GM21367 (cell line): ENCODE measurements at regions not wholly inside any gene's neighbourhood (a gene's known extent, or its start where the extent isn't known, plus 50 kb on each side); places are given as distances from the start of the nearest gene placed in this dataset.

Experiments used
- ATAC-seq: cut with Tn5 transposase; IDR thresholded peaks from one replicate; pipeline ENCODE4 v1.9.1; 2021; ENCODE audit not compliant: unreplicated experiment

GRCh38 chr18:2396162-2396505, 175.2 kb downstream of the METTL4 start:
- no peak for ATAC-seq

- ATAC-seq = no peak
Observed at GRCh38 chr18:2400701-2401196, 170.6 kb downstream of the METTL4 start.

DNA sequence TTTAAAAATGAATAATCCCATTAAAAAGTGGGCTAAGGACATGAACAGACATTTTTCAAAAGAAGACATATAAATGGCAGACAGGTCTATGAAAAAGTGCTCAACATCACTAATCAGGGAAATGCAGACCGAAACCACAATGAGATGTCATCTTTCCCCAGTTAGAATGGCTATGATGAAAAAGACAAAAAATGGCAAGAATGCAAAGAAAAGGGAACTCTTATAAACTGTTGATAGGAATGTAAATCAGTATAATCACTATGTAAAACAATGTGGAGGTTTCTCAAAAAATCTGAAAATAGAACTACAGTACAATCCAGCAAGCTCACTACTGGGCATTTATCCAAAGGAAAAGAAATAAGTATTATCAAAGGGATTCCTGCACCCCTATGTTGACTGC, 169.2 kb downstream of the METTL4 start:
- ATAC-seq = no peak

- no peak for ATAC-seq
Observed at GRCh38 chr18:2406544-2406943, 164.8 kb downstream of the METTL4 start.

DNA sequence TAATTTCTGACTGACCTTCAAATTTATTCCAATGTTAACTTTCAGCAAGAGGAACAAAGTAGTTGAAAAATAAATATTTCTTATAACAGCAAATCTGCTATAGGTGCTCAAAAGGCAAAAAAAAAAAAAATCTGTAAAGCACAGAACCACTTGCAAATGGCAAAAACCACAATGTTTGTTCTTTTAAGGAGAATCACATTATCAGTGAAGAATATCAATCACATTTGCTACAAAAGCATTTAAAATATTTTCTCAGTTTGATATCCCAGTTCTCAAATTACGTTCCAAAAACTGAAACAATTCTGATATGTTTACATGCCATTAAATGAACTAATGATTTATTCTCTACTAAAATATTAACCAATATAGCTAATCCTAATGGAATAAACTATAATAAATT, 163.3 kb downstream of the METTL4 start:
- ATAC-seq = no peak

GRCh38 chr18:2409906-2410305, 161.4 kb downstream of the METTL4 start:
- ATAC-seq = no peak

DNA sequence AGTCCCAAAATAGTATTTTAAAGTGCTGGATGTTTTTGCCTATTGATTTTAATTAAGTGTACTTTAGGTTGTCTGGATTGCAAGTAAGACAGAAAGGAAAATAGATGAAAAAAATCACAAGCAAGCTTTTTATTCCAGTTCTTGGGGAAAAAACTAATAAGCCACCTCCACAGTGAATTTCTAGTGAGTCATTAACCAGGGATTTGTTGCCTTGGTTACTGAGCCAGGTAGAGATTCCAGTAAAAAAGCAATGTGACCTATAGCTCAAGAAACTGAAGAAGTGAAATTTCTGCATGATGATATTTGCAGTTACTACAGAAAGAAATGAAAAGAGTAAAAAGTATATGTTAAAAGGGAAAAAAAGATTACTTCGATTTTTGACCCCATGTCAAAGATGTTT, 160.6 kb downstream of the METTL4 start:
- no peak for ATAC-seq

DNA sequence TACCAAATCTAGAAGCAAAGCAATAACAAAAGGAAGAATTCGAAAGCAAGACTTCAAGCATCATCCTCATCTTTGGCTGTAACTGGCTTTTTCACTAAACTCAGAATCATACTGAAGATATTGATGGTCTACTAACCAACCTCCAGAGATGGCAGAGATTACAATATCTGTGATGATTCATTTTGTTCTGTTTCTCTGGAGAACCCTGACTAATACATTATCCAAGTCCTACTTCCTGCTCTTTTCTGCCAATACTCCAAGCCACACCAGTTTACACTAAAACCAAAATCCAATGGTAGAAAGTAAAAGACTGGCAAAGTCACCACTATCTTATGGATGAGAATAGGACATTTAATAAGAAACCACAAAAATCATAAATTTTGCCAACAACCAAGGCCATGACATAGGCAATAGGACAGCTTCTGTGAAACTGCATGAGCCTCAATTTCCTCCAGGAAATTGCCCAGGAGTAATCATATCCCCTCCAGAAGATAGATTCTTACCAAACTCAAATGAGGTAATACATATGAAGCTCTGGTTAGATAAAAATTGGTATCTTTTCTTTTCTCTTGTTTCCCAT, 159.8 kb downstream of the METTL4 start:
- ATAC-seq = no peak

DNA sequence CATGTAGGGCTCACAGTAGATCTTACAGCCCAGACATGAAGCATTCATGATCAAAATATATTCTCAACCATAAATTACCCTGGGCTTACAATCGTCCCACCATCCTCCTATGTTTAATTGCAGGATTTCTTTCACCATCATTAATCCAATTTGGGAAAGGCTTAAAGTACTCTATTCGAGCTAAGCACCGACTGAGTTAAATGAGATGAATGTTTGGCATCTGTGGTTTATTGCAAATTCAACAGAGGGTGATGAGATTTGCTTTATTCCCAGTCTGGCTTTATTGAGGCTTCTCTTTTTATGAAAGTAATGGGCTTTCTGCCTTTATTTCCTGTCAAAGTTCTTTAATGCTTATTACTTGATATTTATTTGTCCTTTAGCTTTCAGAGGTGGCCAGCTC, 159.0 kb downstream of the METTL4 start:
- no peak for ATAC-seq

DNA sequence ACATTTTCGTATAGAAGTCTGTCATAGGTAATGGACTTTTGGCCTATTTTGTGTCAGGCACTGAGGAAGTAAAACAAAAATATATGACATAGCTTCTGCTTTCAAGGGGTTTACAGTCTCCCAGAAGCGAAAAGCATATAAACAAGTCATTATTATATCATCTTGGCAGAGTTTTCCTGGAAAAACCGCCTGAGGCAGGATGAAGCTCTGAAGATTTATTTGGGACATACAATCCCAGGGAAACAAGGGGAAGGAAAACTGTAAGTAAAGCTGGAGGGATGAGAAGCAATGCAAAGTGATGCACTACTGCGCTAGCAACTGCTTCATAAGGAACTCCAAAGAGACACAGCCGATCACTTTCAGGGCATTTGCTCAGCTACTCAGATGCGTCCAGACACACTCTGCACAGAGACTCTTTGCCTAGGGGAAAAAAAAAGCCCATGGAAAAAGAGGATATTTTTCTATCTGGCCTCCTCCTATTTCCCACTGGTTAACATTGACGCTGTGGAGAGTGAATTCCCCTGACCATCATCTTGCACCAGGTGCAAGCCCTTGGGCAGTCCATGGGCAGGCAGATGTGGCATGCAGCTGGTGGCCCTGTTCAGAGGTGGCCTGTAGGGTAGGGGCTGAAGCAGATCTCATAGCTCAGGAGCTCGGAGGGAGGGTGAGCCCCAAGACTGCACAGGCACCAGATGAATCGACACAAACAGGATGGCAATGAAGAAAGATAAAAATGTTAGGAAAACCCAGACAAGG, 158.1 kb downstream of the METTL4 start:
- no peak for ATAC-seq

DNA sequence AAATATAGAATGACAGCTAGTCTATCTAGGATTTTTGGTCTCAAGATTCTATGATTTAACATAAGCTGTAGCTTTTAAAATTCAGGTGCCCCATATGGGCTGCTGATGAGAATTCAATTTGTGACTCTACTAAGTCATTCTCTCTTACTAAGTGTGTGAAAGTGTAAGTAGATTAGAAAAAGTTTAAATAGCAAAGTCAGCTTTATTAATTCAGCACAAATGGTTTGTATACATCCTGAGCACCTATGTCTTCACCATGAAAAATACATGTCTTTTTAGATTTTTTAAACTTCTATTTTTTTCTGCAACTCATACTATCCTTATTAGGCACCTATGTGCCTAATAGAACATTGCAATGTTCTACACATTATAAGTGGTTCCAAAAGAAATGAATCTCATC, 157.1 kb downstream of the METTL4 start:
- no peak for ATAC-seq

GRCh38 chr18:2415656-2416055, 155.6 kb downstream of the METTL4 start:
- no peak for ATAC-seq

DNA sequence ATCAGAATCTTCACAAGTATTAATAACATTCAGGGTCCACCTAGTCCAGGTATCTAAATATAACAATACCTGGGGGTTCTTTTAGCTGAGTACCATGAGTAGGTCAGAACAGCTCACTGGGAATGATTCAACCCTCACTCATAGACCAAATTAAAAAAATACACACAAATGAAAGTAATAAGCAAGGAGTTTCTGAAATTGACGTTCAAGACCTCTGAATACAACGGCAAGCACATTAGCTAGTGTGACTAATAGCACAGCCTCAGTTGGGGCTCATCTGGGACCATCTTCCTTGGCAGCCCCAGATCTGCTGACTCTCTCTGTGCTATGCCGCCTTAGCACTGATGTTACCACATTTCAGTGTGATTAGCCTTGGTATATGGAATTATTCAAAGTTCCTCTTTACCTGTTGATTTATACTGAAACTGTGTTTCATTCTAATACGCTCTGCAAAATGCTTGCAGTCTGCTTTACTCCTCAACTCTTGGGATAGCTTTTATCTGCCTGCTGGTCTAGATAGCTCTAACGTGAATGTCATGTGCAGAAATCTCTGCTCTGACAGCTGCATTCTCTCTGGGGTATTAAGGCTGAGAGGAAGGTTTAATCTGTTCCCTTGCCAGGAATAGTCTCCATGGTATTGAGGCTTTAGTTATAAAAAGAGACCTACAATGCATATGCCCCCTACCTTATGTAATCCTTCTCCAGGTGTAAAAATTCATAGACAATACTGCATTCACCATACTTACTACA, 153.3 kb downstream of the METTL4 start:
- no peak for ATAC-seq

- ATAC-seq = no peak
Observed at GRCh38 chr18:2420367-2420766, 150.9 kb downstream of the METTL4 start.

DNA sequence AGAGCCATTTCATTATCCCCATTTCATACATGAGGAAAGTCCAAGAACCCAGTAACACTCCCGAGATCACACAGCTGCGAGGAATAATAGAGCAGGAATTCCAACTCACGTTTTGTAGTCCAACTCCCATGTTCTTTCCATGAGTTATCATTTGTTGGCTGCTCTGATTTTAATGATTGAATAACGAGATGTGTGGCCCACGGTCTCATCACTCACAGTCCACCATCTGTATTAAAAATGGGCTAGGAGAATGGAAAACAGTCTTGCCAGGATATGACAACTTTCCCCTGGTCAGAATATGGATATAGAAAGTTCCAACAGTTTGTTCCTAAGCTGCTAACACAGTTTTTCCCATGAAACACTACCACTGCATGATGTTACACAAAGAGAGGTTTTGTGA, 147.5 kb downstream of the METTL4 start:
- no peak for ATAC-seq

DNA sequence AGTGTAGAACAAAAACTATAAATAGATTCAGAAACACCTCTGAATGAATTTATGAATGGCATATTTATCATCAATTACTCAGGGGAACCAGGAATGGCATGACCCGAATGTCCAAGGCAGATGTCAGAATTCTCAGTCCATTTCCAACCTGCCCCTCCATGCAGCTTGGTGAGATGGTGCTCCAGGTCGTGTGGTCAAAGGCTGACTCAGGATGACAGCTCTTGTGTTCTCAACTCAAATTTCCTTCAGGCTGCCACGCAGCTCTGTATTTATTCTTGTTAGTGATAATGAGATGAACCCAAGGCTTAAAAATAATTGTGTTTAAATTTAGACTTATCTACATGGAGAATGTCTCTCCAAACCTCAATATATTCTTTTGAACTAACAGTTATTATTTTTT, 146.9 kb downstream of the METTL4 start:
- no peak for ATAC-seq

DNA sequence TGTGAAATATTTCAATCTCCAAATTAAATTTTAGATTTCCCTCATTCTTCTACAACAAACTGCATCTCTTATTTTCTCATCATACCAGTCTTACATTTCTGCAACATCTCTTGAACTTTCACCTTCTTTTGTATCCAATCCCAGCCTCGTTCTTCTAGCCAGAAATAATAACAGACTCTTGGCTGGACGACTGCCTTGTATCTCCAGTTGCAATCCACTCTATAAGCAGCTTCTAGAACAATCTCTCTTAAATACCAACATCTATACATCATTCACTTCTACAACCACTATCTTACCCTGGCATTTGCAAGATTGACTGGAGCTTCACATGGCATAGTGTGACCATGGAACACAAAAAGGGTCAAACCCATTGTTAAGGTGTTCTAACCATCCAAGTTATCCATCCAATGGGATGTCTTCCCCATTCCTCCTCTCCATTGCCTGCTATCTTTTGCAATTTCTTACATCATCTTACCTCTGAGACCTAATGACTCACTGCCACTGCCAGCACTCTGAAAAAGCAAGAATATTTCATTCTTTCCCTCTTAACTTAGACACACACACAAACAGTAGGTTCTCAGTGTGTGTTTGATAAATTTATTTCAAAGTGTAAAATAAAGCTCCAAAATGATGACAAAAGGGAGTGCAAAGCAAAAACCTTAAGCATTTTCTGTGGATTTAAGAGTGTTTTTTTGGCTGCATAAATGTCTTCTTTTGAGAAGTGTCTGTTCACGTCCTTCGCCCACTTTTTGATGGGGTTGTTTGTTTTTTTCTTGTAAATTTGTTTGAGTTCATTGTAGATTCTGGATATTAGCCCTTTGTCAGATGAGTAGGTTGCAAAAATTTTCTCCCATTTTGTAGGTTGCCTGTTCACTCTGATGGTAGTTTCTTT, 145.6 kb downstream of the METTL4 start:
- no peak for ATAC-seq

DNA sequence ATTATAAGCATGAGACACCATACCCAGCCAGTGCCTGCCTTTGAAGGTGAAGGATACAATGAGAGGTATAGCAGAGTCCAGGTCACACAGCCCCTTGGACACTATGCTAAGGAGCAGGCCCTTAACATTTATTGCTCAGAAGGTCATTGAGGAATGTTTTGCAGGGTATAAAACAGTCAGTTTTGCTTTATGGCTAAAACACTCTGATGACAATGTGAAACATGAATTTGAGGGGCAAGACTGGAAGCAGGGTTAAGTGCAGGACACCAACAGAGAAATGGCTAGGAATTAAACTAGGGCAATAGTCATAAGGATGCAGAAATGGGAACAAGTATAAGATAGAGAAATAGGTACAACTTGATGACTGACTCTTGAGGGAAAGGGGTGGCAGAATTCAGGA, 141.1 kb downstream of the METTL4 start:
- no peak for ATAC-seq

DNA sequence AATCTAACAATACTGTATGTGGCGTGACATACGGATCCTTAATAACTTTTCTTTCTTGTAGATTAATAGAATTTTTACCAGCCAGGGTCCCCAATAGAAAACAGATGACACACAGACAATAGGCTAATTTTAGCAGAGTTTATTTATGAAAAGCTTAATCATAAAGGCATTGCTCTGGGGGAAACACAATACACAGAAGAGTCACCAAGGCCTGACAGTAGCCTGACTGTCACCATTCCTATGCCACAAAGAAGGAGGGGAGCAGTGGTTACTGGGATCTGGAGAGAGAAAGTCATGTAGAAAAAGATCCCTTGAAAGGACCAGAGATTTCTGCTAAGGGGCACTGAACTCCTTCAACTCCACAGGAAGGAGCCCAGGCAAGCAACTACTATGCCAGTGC, 139.5 kb downstream of the METTL4 start:
- ATAC-seq = no peak

DNA sequence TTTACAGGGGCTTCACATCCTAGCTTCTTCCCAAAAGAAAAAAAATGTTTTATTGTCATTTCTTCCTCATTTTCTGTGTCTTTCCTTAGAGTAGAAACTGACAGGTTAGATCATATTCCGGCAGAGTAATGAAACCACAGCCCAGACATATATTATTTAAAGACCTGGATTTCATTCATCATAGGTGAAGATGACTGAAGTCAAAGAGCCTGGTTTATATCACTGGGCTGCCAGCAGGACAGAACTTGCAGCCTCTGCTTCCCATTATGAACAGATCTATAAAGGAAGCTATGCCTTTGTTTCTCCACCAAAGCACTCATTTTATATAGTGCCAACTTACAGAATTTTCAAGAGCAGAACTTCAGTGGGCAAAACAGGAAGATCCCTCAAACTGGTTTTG, 137.9 kb downstream of the METTL4 start:
- ATAC-seq = no peak

GRCh38 chr18:2441544-2441943, 129.8 kb downstream of the METTL4 start:
- ATAC-seq = no peak
